SK-N-SH treated with all-trans-retinoic acid at 6 μM for 48 hours (cell line): ENCODE measurements at regions not wholly inside any gene's neighbourhood (a gene's known extent, or its start where the extent isn't known, plus 50 kb on each side); places are given as distances from the start of the nearest gene placed in this dataset.

ENCODE experiments used
- ARNTL ChIP-seq: fragments of 450-650 bp; formaldehyde crosslinking; IDR thresholded peaks from 2 replicates; pipeline ENCODE4 v1.5.0; 2020; ENCODE audit warnings: low read depth, mild to moderate bottlenecking, moderate library complexity, borderline replicate concordance
- CSDC2 ChIP-seq: fragments of 250-450 bp; sonication (Bioruptor Pico); IDR thresholded peaks from 2 replicates; pipeline ENCODE4 v1.5.0; 2020; ENCODE audit warnings: mild to moderate bottlenecking, moderate library complexity
- ESRRG ChIP-seq: fragments of 250-450 bp; sonication (Bioruptor Pico); IDR thresholded peaks from 2 replicates; pipeline ENCODE4 v1.6.1; 2021; ENCODE audit warnings: mild to moderate bottlenecking
- GLIS3 ChIP-seq: fragments of 250-450 bp; sonication (Bioruptor Pico); IDR thresholded peaks from 2 replicates; pipeline ENCODE4 v1.5.0; 2020; ENCODE audit warnings: mild to moderate bottlenecking, moderate library complexity
- ISL1 ChIP-seq: fragments of 250-450 bp; sonication (Bioruptor Pico); IDR thresholded peaks from 2 replicates; pipeline ENCODE4 v2.1.2; 2022; ENCODE audit warnings: mild to moderate bottlenecking, moderate library complexity
- OSR1 ChIP-seq: fragments of 250-450 bp; sonication (Bioruptor Pico); IDR thresholded peaks from 2 replicates; pipeline ENCODE4 v1.8.0; 2022; ENCODE audit warnings: moderate library complexity, mild to moderate bottlenecking, inconsistent platforms
- PPARA ChIP-seq: fragments of 250-450 bp; sonication (Bioruptor Pico); IDR thresholded peaks from 2 replicates; pipeline ENCODE4 v1.5.0; 2020; ENCODE audit warnings: mild to moderate bottlenecking, borderline replicate concordance
- RARB ChIP-seq: fragments of 250-450 bp; sonication (Bioruptor Pico); IDR thresholded peaks from 2 replicates; pipeline ENCODE4 v1.8.0; 2021; ENCODE audit warnings: mild to moderate bottlenecking, moderate library complexity
- TSHZ2 ChIP-seq: fragments of 250-450 bp; sonication (Bioruptor Pico); IDR thresholded peaks from 2 replicates; pipeline ENCODE4 v1.5.0; 2020; ENCODE audit warnings: mild to moderate bottlenecking, moderate library complexity

GRCh38 chr17:5877366-5877765, 192.8 kb upstream of the WSCD1 start:
- no peak for TF ChIP-seq RARB (CRISPR knock-in tag)
- TF ChIP-seq TSHZ2 (CRISPR knock-in tag), result no peak
- TF ChIP-seq CSDC2 (CRISPR knock-in tag), result no peak
- no peak for TF ChIP-seq ISL1 (CRISPR knock-in tag)
- TF ChIP-seq ESRRG (CRISPR knock-in tag), result no peak
- TF ChIP-seq ARNTL, result no peak
- no peak for TF ChIP-seq GLIS3
- no peak for TF ChIP-seq PPARA (CRISPR knock-in tag)
- no peak for TF ChIP-seq OSR1
